Glutamatergic neuron (in vitro differentiated cells): ENCODE measurements at regions not wholly inside any gene's neighbourhood (a gene's known extent, or its start where the extent isn't known, plus 50 kb on each side); places are given as distances from the start of the nearest gene placed in this dataset.

Source experiments
- DNase-seq: peaks from one replicate; pipeline ENCODE4 v3.0.0; 2022
- H3K27ac Mint-ChIP-seq: one replicate; pipeline ENCODE4 v1.8.0; 2020; ENCODE audit warnings: mild to moderate bottlenecking, mixed read lengths, inconsistent platforms; ENCODE audit not compliant: unreplicated experiment
- H3K27me3 Mint-ChIP-seq: one replicate; pipeline ENCODE4 v1.8.0; 2020; ENCODE audit warnings: mild to moderate bottlenecking, moderate library complexity, mixed read lengths, inconsistent platforms; ENCODE audit not compliant: unreplicated experiment
- H3K36me3 Mint-ChIP-seq: one replicate; pipeline ENCODE4 v1.8.0; 2020; ENCODE audit warnings: mild to moderate bottlenecking, mixed read lengths, inconsistent platforms; ENCODE audit not compliant: unreplicated experiment
- H3K4me1 Mint-ChIP-seq: one replicate; pipeline ENCODE4 v1.8.0; 2020; ENCODE audit warnings: mild to moderate bottlenecking, low read depth, mixed read lengths, inconsistent platforms; ENCODE audit not compliant: unreplicated experiment
- H3K4me3 Mint-ChIP-seq: one replicate; pipeline ENCODE4 v1.8.0; 2020; ENCODE audit warnings: mild to moderate bottlenecking, mixed read lengths, inconsistent platforms; ENCODE audit not compliant: unreplicated experiment
- H3K9me3 Mint-ChIP-seq: one replicate; pipeline ENCODE4 v1.8.0; 2020; ENCODE audit warnings: mild to moderate bottlenecking, moderate library complexity, mixed read lengths, inconsistent platforms; ENCODE audit not compliant: unreplicated experiment
- TF ChIP-seq, protein P1 (sequence below): fragments of 200-600 bp; sonication (generic); IDR thresholded peaks from one replicate; pipeline ENCODE4 v1.5.0; 2021; ENCODE audit not compliant: partially characterized antibody, unreplicated experiment

DNA sequence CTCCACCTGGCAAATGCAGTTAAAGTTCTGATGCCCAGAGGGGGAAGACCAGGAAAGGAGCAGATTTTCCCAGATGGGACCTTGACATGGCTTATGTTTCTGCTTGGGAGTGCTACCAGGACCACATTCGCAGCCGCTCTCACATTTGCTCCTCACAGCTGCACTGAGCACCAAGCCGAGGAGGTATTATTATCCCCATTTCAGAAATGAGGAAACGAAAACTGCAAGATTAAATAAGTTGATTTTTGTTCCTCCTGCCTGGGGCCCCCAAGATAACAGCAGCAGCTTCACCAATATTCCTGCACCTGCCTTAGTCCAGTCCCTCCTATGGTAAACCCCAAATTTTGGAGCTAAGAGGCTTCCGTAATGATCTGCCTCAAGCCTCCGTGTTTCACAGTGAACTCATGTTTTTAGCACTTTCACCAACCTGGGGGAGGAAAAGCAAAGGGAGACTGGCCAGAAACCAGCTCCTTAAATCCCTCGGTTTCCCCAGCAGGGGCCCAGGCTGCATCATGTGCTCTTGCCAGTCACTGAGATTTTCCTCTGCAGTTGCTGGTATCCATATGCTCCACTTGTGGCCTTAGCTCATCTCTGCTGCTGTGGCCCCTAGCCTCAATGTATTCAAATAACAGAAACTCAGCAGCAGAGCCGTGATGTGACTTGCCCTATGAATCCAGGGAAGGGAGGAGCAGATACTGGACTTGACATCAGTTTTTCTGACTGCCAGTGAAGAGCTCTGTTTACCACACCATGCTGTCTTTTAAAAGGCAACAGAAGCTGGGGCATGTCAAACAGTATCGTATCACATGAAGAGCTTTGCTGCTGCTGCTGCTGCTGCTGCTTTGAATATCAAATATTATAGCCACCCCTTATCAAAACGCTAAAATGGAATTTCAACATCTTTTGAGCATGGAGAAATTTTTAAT lies 95.5 kb upstream of the KLHL13 start:
- TF ChIP-seq, protein P1, sequence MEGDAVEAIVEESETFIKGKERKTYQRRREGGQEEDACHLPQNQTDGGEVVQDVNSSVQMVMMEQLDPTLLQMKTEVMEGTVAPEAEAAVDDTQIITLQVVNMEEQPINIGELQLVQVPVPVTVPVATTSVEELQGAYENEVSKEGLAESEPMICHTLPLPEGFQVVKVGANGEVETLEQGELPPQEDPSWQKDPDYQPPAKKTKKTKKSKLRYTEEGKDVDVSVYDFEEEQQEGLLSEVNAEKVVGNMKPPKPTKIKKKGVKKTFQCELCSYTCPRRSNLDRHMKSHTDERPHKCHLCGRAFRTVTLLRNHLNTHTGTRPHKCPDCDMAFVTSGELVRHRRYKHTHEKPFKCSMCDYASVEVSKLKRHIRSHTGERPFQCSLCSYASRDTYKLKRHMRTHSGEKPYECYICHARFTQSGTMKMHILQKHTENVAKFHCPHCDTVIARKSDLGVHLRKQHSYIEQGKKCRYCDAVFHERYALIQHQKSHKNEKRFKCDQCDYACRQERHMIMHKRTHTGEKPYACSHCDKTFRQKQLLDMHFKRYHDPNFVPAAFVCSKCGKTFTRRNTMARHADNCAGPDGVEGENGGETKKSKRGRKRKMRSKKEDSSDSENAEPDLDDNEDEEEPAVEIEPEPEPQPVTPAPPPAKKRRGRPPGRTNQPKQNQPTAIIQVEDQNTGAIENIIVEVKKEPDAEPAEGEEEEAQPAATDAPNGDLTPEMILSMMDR, result no peak
- Mint-ChIP-seq H3K36me3 (no peaks in the 10 kb centered on the region), H3K27me3 (peaks cover 2% of the 10 kb centered on the region), H3K27ac (no peak overlapping the region), H3K9me3 (no peaks in the 10 kb centered on the region), H3K4me3 (no peak overlapping the region), H3K4me1 (peaks cover 3% of the 10 kb centered on the region)
- DNase-seq, result no peak

GRCh38 chrX:118212817-118213183 lies 96.2 kb upstream of the KLHL13 start:
- peaks cover 3% of the 10 kb centered on the region for H3K4me1 Mint-ChIP-seq
- no peak for DNase-seq
- H3K27me3 Mint-ChIP-seq, result peaks cover 2% of the 10 kb centered on the region
- H3K36me3 Mint-ChIP-seq, result no peaks in the 10 kb centered on the region
- no peak overlapping the region for H3K4me3 Mint-ChIP-seq
- H3K27ac Mint-ChIP-seq, result no peak overlapping the region
- H3K9me3 Mint-ChIP-seq, result no peaks in the 10 kb centered on the region
- TF ChIP-seq, protein P1, result no peak

DNA sequence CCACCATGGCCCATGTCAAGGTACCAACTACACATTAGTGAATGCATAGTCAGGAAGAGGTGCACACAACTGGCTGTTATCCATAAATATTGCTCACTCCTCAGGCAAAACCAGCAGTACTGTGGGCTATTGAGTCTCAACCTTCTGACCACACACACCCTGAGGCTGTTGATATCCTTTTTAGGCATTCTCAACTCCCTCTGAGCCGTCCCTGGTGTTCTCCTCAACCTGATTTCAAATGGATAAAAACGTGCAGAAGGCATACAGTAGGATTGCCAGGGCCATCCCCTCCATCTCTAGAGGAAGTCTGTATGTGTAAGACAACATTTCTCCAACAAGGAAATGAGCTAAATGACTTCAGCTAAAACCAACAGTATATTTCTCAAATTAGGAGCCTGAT lies 98.7 kb upstream of the KLHL13 start:
- TF ChIP-seq, protein P1, result no peak
- no peak overlapping the region for H3K4me3 Mint-ChIP-seq
- H3K36me3 Mint-ChIP-seq, result no peaks in the 10 kb centered on the region
- peaks cover 3% of the 10 kb centered on the region for H3K4me1 Mint-ChIP-seq
- DNase-seq, result no peak
- no peak overlapping the region for H3K27ac Mint-ChIP-seq
- H3K9me3 Mint-ChIP-seq, result no peaks in the 10 kb centered on the region
- peaks cover 4% of the 10 kb centered on the region for H3K27me3 Mint-ChIP-seq

- DNase-seq, result no peak
- Mint-ChIP-seq H3K36me3 (no peaks in the 10 kb centered on the region), H3K4me1 (peaks cover 8% of the 10 kb centered on the region), H3K4me3 (no peak overlapping the region), H3K9me3 (no peaks in the 10 kb centered on the region), H3K27me3 (peaks cover 4% of the 10 kb centered on the region), H3K27ac (peak overlapping the region; percentile 38)
- TF ChIP-seq, protein P1, result no peak
Measured at GRCh38 chrX:118216087-118216486, 99.5 kb upstream of the KLHL13 start.

DNA sequence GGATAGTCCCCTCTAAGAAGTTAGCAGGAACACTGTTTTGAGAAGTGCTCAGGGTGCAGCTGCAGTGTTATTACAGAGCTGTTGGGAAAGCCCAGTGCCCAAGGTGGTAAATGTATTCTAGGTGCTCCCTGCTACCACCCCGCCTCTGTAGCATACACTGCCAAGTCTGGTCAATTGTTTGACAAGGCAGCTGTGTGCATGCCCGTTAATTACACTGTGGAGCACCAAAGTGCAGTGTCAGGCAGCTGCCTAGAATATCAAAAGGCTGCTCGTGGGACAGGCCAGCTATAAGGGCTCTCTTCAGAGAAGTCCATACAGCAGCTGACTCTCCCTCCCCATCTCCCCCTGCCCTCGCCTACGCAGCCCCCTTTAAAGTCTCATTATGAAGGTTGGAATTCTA lies 99.9 kb upstream of the KLHL13 start:
- H3K4me3 Mint-ChIP-seq, result no peak overlapping the region
- no peaks in the 10 kb centered on the region for H3K9me3 Mint-ChIP-seq

More for the DNA sequence above, 99.9 kb upstream of the KLHL13 start:
- Mint-ChIP-seq H3K27ac (peak overlapping the region; percentile 38), H3K4me1 (peaks cover 12% of the 10 kb centered on the region), H3K36me3 (no peaks in the 10 kb centered on the region), H3K27me3 (peaks cover 4% of the 10 kb centered on the region)
- no peak for DNase-seq
- TF ChIP-seq, protein P1, result no peak
